ENCODE measurements at regions not wholly inside any gene's neighbourhood (a gene's known extent, or its start where the extent isn't known, plus 50 kb on each side); places are given as distances from the start of the nearest gene placed in this dataset.

GRCh38 chr17:79303641-79304205, 229.1 kb downstream of the ENGASE start:
- TF ChIP-seq CTCF (IDR thresholded peaks at IDR 0.05; ENCODE audit: extremely low read depth in 1 of 2, insufficient read depth in 1 of 2, low read depth in 1 of 2, low read length in 2 of 2), result no peak
- TF ChIP-seq POLR2A (IDR thresholded peaks at IDR 0.05; ENCODE audit: low read depth, low read length), result no peak
- TF ChIP-seq POLR2AphosphoS5 (IDR thresholded peaks at IDR 0.05; ENCODE audit: insufficient read depth, low read depth, low read length), result no peak
- no peak for TF ChIP-seq EZH2 (IDR thresholded peaks at IDR 0.05; ENCODE audit: borderline replicate concordance, low read depth, low read length, severe bottlenecking)
- no peak for TF ChIP-seq JUN (IDR thresholded peaks at IDR 0.05; ENCODE audit: borderline replicate concordance, insufficient read depth, insufficient read length, low read depth)
